Body of pancreas (tissue), 4 donors: ENCODE measurements at regions not wholly inside any gene's neighbourhood (a gene's known extent, or its start where the extent isn't known, plus 50 kb on each side); places are given as distances from the start of the nearest gene placed in this dataset.

Source experiments
- CTCF ChIP-seq, 7 experiments: fragments of 450-650 bp in 4 of 7; fragments of 200-600 bp in 3 of 7; sonication (generic) in 3 of 7; IDR thresholded peaks; one replicate each; pipeline ENCODE4 v1.5.1; 2016 to 2019; ENCODE audit warnings: antibody characterized with exemption in 7 of 7
- POLR2A ChIP-seq, 3 donors: fragments of 450-650 bp; IDR thresholded peaks; one replicate each; pipeline ENCODE4 v1.6.1; 2016; ENCODE audit warnings: antibody characterized with exemption in 3 of 3, mild to moderate bottlenecking in 2 of 3

- TF ChIP-seq CTCF (IDR thresholded peaks at IDR 0.05) (no peak), POLR2A (IDR thresholded peaks at IDR 0.05) (no peak)
Measured at GRCh38 chr15:35691173-35691761, 145.3 kb upstream of the DPH6 start.
